ENCODE measurements at regions not wholly inside any gene's neighbourhood (a gene's known extent, or its start where the extent isn't known, plus 50 kb on each side); places are given as distances from the start of the nearest gene placed in this dataset.

DNA sequence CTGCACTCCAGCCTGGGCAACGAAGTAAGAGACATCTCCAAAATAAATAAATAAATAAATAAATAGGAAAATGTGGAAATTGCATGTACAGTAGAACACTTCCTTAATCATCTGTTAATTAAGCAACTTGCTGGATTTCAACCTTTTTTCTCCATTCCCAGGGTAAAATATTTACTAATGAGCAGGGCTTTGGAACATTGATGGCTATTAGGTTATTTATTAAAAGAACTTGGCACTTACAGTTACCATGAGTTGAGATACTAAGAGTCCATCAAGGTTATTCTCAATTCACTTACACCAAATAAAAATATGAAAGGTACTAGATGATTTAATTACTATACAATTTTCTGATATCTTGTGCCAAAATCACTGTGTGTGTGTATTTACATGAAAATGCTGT lies 607.1 kb downstream of the PCDH18 start:
- DNase-seq (ENCODE audit: extremely low read depth, low read depth): no peak
- TF ChIP-seq, protein P1, sequence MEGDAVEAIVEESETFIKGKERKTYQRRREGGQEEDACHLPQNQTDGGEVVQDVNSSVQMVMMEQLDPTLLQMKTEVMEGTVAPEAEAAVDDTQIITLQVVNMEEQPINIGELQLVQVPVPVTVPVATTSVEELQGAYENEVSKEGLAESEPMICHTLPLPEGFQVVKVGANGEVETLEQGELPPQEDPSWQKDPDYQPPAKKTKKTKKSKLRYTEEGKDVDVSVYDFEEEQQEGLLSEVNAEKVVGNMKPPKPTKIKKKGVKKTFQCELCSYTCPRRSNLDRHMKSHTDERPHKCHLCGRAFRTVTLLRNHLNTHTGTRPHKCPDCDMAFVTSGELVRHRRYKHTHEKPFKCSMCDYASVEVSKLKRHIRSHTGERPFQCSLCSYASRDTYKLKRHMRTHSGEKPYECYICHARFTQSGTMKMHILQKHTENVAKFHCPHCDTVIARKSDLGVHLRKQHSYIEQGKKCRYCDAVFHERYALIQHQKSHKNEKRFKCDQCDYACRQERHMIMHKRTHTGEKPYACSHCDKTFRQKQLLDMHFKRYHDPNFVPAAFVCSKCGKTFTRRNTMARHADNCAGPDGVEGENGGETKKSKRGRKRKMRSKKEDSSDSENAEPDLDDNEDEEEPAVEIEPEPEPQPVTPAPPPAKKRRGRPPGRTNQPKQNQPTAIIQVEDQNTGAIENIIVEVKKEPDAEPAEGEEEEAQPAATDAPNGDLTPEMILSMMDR (IDR thresholded peaks at IDR 0.05; ENCODE audit: low read depth, low read length): no peak

DNA sequence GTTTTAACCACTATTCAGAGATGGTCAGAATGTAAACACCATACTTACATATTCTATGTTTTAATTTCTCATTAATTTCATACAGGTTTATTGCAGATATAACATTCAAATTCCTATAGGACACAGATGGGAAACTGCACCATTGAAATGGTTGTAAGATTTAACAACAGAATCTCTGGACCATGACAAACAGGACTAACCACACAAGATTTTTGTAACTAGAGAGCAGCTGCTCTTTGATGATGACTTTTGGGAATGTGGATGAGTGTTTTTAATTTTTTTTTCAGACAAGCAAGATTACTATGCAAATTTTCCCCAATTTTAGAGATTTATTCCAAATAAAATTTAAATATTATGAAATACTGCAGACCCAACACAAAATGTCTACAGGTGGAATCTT lies 610.2 kb downstream of the PCDH18 start:
- TF ChIP-seq, protein P1 (IDR thresholded peaks at IDR 0.05; ENCODE audit: low read depth, low read length): no peak
- no peak for DNase-seq (ENCODE audit: extremely low read depth, low read depth)

DNA sequence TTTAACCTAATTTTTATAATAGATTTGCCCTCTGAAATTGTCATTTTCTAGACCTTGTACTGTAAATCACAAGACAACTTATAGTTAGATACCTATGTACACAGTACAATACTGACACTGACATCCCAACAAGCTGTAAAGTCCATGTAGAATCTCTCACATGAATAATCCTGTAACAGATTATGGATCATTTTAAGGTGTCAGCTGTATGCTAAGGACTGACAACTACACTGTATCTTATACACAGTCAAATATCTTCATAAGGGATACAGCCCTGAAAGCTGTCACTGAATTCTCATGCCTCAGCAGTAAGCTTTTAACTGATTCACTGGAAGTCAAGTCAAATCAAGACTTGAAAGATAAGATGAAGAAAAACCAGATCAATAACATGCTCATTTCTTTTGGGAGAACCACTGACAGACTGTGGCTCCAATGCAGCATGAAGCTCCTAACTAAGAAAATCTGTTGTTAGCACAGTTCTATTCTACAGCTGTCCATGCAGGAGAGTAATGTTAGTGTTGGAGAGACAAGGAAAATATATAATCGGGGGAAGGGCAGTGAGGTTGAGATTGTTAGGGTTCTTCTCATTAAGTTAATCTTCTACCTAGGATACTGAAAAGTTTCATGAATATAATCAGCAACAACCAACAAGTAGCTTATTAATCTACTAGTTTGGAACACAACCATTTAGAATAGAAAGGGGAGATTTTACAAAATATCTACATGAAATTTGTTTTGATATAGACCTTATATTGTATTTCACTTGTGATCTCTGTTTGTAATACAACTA lies 612.0 kb downstream of the PCDH18 start:
- no peak for DNase-seq (ENCODE audit: extremely low read depth, low read depth)
- TF ChIP-seq, protein P1 (IDR thresholded peaks at IDR 0.05; ENCODE audit: low read depth, low read length): no peak

DNA sequence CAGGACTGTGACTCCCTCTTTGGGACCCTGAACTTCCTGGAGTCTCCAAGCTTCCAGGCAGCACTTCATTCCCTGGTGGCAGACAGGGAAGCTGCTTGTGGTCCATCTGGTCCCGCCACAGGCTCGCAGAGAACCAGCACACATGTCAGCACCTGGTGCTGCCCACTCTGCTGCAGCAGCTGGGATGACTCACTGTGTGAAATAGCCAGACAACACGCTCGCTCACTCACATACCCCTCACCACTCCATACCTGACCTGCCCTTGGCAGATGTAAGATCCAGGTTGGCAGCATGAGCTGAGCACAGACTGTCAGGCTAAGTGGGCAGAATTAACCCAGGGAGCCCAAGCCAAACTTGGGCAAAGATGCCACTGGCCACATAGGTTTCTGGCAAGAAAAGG lies 613.5 kb downstream of the PCDH18 start:
- no peak for DNase-seq (ENCODE audit: extremely low read depth, low read depth)
- TF ChIP-seq, protein P1 (IDR thresholded peaks at IDR 0.05; ENCODE audit: low read depth, low read length): no peak

DNA sequence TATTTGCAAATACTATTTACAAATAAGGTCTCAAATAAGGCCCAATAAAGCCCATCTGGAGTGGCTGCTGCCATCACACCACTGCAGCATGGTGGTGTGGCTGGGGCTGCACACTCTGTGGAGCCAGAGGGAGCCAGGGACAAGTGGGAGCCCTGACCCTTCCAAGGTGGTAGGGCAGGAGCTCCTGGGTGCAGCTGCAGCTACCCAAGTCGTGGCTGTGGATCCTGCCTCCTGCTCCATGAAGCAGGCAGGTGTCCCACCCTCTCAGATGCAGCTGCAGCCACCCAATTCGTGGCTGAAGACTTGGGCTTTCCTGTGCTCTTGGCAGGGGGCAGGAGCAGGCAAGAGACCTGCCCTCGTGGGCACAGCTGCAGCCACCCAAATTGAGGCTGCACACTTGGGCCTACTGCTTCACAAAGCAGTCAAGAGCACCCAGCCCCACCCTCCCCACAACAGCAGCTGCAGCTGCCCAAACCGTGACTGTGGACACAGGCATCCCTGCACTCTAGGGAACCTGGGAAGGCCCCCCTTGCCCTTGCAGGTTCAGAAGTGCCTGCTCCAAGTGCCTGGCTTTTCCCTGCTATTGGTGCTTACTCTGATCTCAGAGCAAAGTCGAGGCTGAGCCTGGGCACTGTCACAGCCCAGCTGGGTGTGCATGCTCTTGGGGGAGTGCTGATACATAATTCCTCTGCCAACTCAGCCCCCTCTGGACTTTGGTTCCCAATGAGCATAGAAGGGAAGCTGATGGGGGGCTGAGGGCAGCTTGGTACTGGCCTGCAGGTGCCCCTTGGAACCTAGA lies 614.8 kb downstream of the PCDH18 start:
- TF ChIP-seq, protein P1 (IDR thresholded peaks at IDR 0.05; ENCODE audit: low read depth, low read length): no peak

DNA sequence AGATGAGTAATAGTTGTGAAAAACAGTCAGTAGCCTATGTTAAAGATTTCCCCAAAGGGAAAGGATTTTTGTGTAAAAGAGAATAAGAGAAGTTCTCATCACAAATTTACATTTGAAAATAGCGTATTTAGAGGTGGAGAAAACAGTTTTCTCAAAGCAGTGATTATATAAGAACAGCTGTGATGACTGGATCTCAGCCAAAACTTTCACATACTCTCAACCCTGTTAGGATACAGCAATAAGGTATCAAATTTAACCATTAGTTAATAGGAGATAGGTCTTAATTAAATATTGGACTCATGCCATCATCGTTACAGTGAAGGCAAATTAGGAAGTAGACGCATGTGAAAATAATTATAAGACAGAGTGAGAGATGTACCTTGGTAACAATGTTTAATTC lies 622.7 kb downstream of the PCDH18 start:
- TF ChIP-seq, protein P1 (IDR thresholded peaks at IDR 0.05; ENCODE audit: low read depth, low read length): no peak
- no peak for DNase-seq (ENCODE audit: extremely low read depth, low read depth)

More for the DNA sequence above, 614.8 kb downstream of the PCDH18 start:
- no peak for DNase-seq (ENCODE audit: extremely low read depth, low read depth)

DNA sequence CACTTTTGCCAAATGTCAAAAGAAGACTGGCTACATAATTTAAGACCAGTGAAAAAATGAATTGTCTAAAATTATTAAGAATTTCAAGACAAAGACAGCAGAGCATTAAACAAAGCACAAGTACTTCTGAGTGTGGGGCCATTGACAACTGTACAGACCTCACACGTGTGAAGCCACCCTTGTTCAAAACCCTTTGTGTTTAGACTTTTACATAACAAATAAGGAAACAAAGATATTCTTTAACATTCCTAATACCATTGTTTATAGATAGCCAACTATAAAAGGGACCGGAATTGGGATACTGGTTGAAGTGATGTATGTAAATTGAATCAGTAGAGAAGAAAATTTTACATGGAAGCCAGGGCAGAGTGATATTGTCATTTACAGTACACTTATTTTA lies 624.2 kb downstream of the PCDH18 start:
- DNase-seq (ENCODE audit: extremely low read depth, low read depth): no peak
- TF ChIP-seq, protein P1 (IDR thresholded peaks at IDR 0.05; ENCODE audit: low read depth, low read length): no peak

Data from AG09319 (cell line).